ENCODE measurements at regions not wholly inside any gene's neighbourhood (a gene's known extent, or its start where the extent isn't known, plus 50 kb on each side); places are given as distances from the start of the nearest gene placed in this dataset.

DNA sequence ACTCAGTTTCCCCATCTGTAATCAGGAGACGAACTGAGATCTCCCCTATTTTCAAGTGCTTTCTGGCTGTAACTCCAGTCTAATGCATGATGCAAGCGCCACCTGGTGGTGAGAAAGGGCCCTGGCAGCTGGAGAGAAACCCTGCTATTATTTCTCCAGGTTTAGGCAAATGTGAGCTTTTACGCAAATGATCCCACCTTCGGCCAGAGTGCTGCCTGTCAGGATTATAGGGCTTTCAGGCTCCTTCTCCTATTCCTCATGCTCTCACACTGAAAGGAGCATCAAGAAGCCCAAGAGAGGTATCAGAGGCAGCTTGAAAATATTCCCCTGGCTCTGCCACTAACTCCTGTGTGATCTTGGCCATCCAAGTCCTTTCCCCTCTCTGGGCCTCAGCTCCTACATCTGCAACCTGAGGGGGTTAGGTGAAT lies 93.9 kb upstream of the RASGRF1 start:
- no peak overlapping the region for H3K27ac Mint-ChIP-seq
- ATAC-seq (no peak), DNase-seq (peak; percentile 75)
- no peaks in the 10 kb centered on the region for H3K36me3 Mint-ChIP-seq (ENCODE audit: low read depth)
- H3K27me3 Mint-ChIP-seq (ENCODE audit: low read depth), result no peaks in the 10 kb centered on the region
- no peaks in the 10 kb centered on the region for H3K9me3 Mint-ChIP-seq (ENCODE audit: insufficient read depth)
- no peak overlapping the region for H3K4me3 Mint-ChIP-seq
- no peaks in the 10 kb centered on the region for H3K4me1 Mint-ChIP-seq (ENCODE audit: low read depth)
- CTCF ChIA-PET, result interaction anchor here (0.7 to 4.7 kb wide), 39 partner anchors 9 to 433 kb away, joined by 3 to 127 read pairs (median 4); no protein-coding TSS in a partner anchor
- POLR2A ChIA-PET, result interaction anchor here (1.0 kb wide), 1 partner anchor 156 kb away, joined by 4 read pairs; no protein-coding TSS in a partner anchor

DNA sequence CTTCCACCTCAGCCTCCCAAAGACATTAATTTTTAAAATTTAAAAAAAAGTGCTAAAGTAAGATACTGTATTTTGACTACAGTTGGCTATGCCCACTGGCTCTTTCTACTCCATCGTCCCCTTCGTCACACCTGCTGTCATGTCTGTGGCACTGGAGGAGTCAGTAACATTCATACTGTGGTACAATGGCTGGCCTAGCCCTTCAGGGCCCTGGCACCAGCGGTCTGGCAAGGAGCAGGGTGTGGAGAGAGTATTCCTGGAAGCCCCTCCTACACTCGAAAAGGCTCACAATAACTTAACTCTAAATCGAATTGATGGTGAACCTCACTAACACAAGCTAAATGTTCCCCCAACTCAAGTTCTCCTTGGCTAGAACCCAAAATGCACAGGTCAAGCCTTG lies 89.7 kb upstream of the RASGRF1 start:
- ATAC-seq, result no peak

DNA sequence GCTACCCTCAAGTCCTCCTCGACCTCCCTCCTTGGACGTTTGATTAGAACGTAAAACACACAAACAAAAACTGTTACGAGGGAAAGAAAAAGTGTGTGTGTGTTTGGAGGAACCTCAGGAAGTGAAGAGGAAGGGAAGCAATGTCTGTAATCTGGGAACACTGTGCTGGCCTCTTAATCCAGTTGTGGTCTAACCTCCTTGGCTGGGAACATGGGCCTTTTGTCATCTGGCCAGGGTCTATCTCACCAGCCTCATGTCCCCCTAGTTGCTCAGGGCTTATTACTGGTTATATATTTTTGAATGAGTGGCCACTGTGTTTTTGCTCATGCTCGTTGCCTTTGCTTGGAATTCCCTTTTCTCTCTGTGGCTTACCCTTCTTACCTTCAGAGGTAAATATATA lies 89.0 kb upstream of the RASGRF1 start:
- Mint-ChIP-seq H3K27me3 (ENCODE audit: low read depth) (peaks cover 5% of the 10 kb centered on the region), H3K4me3 (no peak overlapping the region)

More for the DNA sequence above, 89.7 kb upstream of the RASGRF1 start:
- H3K27me3 Mint-ChIP-seq (ENCODE audit: low read depth), result peaks cover 2% of the 10 kb centered on the region
- no peaks in the 10 kb centered on the region for H3K4me1 Mint-ChIP-seq (ENCODE audit: low read depth)
- DNase-seq, result no peak
- no peaks in the 10 kb centered on the region for H3K9me3 Mint-ChIP-seq (ENCODE audit: insufficient read depth)
- no peaks in the 10 kb centered on the region for H3K36me3 Mint-ChIP-seq (ENCODE audit: low read depth)
- ChIA-PET CTCF (interaction anchor here (1.0 to 1.2 kb wide), 2 partner anchors 10 to 271 kb away, joined by 3 read pairs; no protein-coding TSS in a partner anchor), POLR2A (no interaction called here)
- no peak overlapping the region for H3K4me3 Mint-ChIP-seq
- no peak overlapping the region for H3K27ac Mint-ChIP-seq

DNA sequence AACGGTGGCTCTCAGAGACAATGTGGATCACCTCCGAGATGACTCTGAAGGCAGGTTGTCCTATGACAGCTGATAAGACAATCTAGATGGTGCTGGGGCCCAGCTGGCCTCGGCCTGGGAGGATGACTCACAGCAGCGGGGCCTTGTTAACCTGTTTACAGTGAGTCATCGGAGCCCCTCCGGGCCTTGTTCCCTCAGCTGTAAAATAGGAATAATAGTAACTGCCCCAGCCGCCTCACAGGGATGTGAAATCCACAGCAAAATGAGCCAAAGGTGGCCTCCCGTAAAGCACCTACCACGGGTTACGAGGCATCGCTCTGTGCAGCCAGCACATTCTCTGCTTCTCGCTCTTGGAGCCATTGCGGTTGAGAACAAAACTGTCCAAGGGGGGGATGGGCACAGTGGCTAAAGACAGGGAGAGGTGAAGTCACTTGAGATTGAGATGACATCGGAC lies 88.6 kb upstream of the RASGRF1 start:
- DNase-seq (no peak), ATAC-seq (no peak)
- CTCF ChIA-PET, result no interaction called here
- no peaks in the 10 kb centered on the region for H3K4me1 Mint-ChIP-seq (ENCODE audit: low read depth)
- no peaks in the 10 kb centered on the region for H3K9me3 Mint-ChIP-seq (ENCODE audit: insufficient read depth)
- H3K36me3 Mint-ChIP-seq (ENCODE audit: low read depth), result no peaks in the 10 kb centered on the region
- H3K27me3 Mint-ChIP-seq (ENCODE audit: low read depth), result peaks cover 5% of the 10 kb centered on the region
- no peak overlapping the region for H3K4me3 Mint-ChIP-seq
- H3K27ac Mint-ChIP-seq, result no peak overlapping the region
- POLR2A ChIA-PET, result no interaction called here

More for the DNA sequence above, 89.0 kb upstream of the RASGRF1 start:
- no peaks in the 10 kb centered on the region for H3K36me3 Mint-ChIP-seq (ENCODE audit: low read depth)
- no peaks in the 10 kb centered on the region for H3K9me3 Mint-ChIP-seq (ENCODE audit: insufficient read depth)
- no peak overlapping the region for H3K27ac Mint-ChIP-seq
- DNase-seq (no peak), ATAC-seq (no peak)
- CTCF ChIA-PET, result no interaction called here
- H3K4me1 Mint-ChIP-seq (ENCODE audit: low read depth), result no peaks in the 10 kb centered on the region
- POLR2A ChIA-PET, result no interaction called here

DNA sequence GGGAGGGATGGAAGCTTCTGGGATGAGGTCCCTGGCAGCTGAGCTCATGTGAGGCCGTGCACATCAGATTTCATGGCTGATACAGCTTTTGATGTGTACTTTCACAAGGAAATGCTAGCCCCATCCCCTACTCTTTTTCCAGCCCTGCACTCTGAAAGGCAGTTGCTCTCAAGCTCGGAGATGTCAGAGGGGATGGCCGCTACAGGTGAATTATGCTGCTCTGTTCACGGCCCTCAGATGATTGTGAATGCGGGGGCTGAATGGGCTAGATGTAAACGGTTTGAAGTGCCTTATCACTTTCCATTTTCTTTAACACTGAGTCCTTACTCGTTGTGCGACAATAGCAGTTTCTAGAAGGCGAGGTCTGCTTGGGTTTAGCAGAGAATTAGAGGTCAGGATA lies 88.0 kb upstream of the RASGRF1 start:
- Mint-ChIP-seq H3K27me3 (ENCODE audit: low read depth) (peaks cover 5% of the 10 kb centered on the region), H3K4me1 (ENCODE audit: low read depth) (no peaks in the 10 kb centered on the region), H3K36me3 (ENCODE audit: low read depth) (no peaks in the 10 kb centered on the region), H3K9me3 (ENCODE audit: insufficient read depth) (no peaks in the 10 kb centered on the region), H3K4me3 (no peak overlapping the region), H3K27ac (no peak overlapping the region)
- ChIA-PET CTCF (no interaction called here), POLR2A (no interaction called here)
- ATAC-seq (no peak), DNase-seq (no peak)

DNA sequence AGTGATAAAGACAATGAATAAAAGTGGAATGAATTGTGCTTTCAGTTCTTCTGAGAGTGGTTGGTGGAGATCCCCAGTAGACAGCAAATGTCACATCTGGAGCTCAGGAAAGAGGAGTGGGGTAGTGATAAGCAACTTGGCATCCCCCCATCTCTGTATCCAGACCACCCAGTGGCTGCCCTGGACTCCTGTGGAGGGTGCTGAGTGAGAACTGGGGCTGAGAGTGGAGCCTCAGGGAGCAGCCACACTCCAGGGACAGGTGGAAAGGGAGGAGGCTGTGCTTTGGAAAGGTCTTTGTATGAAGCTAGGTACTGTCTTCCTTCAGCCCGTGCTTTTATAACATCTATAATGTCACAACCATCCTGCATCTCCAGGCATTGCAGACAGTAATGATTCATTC lies 85.6 kb upstream of the RASGRF1 start:
- POLR2A ChIA-PET, result no interaction called here
- peaks cover 5% of the 10 kb centered on the region for H3K27me3 Mint-ChIP-seq (ENCODE audit: low read depth)

DNA sequence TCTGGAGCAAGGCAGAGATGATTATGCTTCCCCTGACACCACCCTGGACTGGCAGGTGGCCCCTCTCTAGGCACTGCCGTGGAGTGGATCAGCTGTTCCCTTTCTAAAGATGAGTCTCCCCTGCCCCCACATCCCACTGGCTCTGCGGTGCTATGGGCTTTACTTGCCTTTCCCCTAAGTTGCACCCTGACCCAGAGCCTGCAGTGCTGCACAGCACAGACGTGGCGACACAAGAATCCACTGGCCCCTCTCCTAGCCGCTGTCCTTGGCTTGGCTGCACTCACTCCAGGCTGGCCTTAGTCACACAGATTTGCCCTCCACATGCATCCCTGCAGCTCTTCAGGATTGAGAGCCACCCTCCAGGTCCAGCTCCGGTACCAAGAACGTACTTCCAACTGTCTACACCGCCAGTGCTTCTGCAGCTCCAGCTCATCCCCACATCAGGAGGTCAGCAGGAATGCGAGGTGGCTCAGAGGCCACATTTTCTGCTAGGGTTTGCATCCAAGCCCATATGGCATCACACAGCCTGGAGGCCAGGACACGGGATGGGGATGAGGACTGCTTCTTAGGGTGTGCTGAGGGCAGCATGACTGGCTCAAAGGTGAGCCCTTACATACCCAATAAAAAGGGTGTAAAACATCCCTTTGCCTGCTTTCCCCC lies 82.4 kb upstream of the RASGRF1 start:
- H3K36me3 Mint-ChIP-seq (ENCODE audit: low read depth), result no peaks in the 10 kb centered on the region
- H3K4me1 Mint-ChIP-seq (ENCODE audit: low read depth), result no peaks in the 10 kb centered on the region
- H3K4me3 Mint-ChIP-seq, result no peak overlapping the region
- ChIA-PET POLR2A (no interaction called here), CTCF (interaction anchor here (1.0 kb wide), 1 partner anchor 12 kb away, joined by 3 read pairs; no protein-coding TSS in a partner anchor)
- H3K27ac Mint-ChIP-seq, result no peak overlapping the region
- H3K9me3 Mint-ChIP-seq (ENCODE audit: insufficient read depth), result no peaks in the 10 kb centered on the region
- DNase-seq, result no peak
- peaks cover 15% of the 10 kb centered on the region for H3K27me3 Mint-ChIP-seq (ENCODE audit: low read depth)
- no peak for ATAC-seq

More for the DNA sequence above, 85.6 kb upstream of the RASGRF1 start:
- CTCF ChIA-PET, result interaction anchor here (2.5 kb wide), 1 partner anchor 9 kb away, joined by 12 read pairs; no protein-coding TSS in a partner anchor
- ATAC-seq (no peak), DNase-seq (no peak)
- no peaks in the 10 kb centered on the region for H3K36me3 Mint-ChIP-seq (ENCODE audit: low read depth)
- no peak overlapping the region for H3K27ac Mint-ChIP-seq
- H3K4me3 Mint-ChIP-seq, result no peak overlapping the region
- no peaks in the 10 kb centered on the region for H3K4me1 Mint-ChIP-seq (ENCODE audit: low read depth)
- H3K9me3 Mint-ChIP-seq (ENCODE audit: insufficient read depth), result no peaks in the 10 kb centered on the region

DNA sequence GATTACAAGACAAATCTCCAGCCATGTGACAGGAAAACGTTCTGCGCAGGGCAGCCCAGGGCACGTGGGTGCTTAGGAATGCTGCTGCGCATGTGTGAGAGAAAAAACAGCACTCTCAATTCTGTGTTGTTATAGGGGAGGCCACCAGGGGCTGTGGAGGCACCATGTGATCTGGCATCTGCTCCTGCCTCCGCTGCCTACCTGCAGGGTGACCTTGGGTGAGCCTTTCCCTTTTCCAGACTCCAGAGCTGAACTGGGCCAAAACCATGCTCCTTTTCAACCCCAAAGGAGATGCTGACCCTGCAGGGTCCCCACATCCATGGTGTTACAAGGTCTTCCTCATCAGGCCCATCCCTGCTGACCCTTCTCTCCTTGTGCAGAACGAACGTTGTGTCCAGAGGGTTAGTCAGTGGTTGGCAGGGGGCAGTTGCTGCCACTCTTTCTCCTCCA lies 81.5 kb upstream of the RASGRF1 start:
- CTCF ChIA-PET, result interaction anchor here (1.0 kb wide), 1 partner anchor 13 kb away, joined by 3 read pairs; no protein-coding TSS in a partner anchor
- no peaks in the 10 kb centered on the region for H3K36me3 Mint-ChIP-seq (ENCODE audit: low read depth)
- DNase-seq (no peak), ATAC-seq (no peak)
- H3K27me3 Mint-ChIP-seq (ENCODE audit: low read depth), result peaks cover 15% of the 10 kb centered on the region
- H3K4me3 Mint-ChIP-seq, result no peak overlapping the region
- H3K4me1 Mint-ChIP-seq (ENCODE audit: low read depth), result no peaks in the 10 kb centered on the region
- POLR2A ChIA-PET, result no interaction called here
- no peak overlapping the region for H3K27ac Mint-ChIP-seq
- H3K9me3 Mint-ChIP-seq (ENCODE audit: insufficient read depth), result no peaks in the 10 kb centered on the region

DNA sequence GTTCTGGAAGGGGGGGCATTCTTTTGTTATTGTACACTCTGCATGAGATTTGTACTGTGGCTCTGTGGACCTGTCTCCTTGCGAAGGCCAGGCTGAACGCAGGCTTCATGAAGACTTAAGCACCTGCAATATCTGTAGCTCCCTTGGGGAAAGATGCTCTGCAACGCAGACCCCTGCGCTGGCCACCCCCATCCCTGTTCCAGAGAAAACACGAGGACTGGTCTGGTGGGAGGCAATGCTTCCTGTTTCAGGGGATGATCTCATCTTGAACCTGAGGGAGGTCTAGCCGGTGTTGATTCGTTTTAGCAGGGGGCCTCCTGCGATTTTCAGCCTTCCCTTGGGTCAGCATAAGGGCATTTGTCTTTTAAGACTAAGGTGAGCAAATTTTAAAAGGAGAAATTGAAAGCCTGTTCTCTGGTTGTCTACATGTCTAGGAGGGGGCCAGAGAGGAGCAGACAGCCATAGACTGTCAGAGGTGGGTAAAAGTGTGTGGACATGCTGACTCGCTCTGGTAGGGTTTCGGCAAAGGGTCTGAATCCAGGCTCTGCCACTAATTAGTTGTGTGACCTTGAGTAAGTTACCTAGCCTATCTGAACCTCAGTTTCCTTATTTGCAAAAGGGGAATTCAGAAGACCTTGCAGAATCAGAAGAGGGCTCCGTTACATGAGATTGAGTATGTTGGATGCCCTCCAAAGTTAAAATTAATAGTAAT lies 80.9 kb upstream of the RASGRF1 start:
- Mint-ChIP-seq H3K4me1 (ENCODE audit: low read depth) (no peaks in the 10 kb centered on the region), H3K27ac (no peak overlapping the region), H3K36me3 (ENCODE audit: low read depth) (no peaks in the 10 kb centered on the region), H3K4me3 (no peak overlapping the region), H3K27me3 (ENCODE audit: low read depth) (peaks cover 12% of the 10 kb centered on the region), H3K9me3 (ENCODE audit: insufficient read depth) (no peaks in the 10 kb centered on the region)
- no peak for ATAC-seq
- POLR2A ChIA-PET, result no interaction called here
- no peak for DNase-seq
- CTCF ChIA-PET, result no interaction called here

DNA sequence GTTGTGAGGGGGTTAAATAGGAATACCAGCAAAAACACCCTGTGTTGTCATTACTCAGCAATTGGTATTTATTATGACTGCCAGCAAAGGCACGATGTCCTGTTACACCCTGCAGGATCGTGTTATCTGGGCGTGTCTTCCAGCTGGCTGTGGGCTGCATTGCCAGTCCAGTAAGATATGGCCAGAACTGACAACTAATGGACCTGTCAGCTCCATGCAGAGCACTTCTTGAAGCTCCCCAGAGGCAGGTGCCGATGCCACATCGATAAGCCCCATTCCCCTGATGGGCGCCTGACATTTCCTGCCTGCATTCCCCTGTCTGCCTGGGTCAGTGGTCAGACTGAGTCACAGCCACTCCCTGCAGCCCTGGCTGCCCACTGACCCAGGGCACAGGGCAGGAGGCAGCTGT lies 79.7 kb upstream of the RASGRF1 start:
- no peaks in the 10 kb centered on the region for H3K9me3 Mint-ChIP-seq (ENCODE audit: insufficient read depth)
- no peaks in the 10 kb centered on the region for H3K36me3 Mint-ChIP-seq (ENCODE audit: low read depth)
- H3K4me1 Mint-ChIP-seq (ENCODE audit: low read depth), result no peaks in the 10 kb centered on the region
- H3K27me3 Mint-ChIP-seq (ENCODE audit: low read depth), result peaks cover 14% of the 10 kb centered on the region
- CTCF ChIA-PET, result no interaction called here
- H3K27ac Mint-ChIP-seq, result no peak overlapping the region
- DNase-seq (no peak), ATAC-seq (no peak)
- POLR2A ChIA-PET, result no interaction called here
- no peak overlapping the region for H3K4me3 Mint-ChIP-seq

DNA sequence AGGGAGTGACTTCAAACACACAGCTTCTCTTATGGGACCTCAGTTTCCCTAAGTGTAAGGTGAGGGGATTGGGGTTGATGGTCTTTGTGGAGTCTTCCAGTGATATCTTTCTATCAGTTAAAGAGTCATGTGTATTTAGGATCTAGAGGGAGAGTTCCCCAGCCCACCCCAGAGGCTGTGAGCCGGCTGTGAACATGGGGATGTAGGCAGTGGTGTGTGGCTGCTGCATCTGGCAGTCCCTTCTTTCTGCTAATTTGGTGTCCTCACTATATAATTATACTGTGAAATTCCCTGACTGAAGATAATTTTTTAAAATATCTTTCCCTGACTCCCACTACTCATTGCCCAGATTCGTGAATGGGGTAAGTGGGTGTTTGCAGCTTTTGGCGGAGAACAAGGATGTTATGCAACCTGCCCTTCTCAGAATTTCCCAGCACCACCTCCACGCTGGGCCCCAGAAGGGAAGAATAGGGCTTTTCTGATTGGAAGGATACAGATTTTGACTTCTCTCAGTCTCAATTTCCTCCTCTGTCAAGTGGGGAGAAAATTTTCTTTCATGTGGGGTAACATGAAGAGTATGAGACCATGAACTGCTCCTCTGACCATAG lies 79.0 kb upstream of the RASGRF1 start:
- no peaks in the 10 kb centered on the region for H3K4me1 Mint-ChIP-seq (ENCODE audit: low read depth)
- no peak overlapping the region for H3K4me3 Mint-ChIP-seq
- H3K27ac Mint-ChIP-seq, result no peak overlapping the region
- H3K27me3 Mint-ChIP-seq (ENCODE audit: low read depth), result peaks cover 12% of the 10 kb centered on the region
- no peaks in the 10 kb centered on the region for H3K9me3 Mint-ChIP-seq (ENCODE audit: insufficient read depth)
- ChIA-PET CTCF (interaction anchor here (1.7 kb wide), 1 partner anchor 15 kb away, joined by 4 read pairs; no protein-coding TSS in a partner anchor), POLR2A (no interaction called here)
- no peaks in the 10 kb centered on the region for H3K36me3 Mint-ChIP-seq (ENCODE audit: low read depth)
- no peak for ATAC-seq
- no peak for DNase-seq

DNA sequence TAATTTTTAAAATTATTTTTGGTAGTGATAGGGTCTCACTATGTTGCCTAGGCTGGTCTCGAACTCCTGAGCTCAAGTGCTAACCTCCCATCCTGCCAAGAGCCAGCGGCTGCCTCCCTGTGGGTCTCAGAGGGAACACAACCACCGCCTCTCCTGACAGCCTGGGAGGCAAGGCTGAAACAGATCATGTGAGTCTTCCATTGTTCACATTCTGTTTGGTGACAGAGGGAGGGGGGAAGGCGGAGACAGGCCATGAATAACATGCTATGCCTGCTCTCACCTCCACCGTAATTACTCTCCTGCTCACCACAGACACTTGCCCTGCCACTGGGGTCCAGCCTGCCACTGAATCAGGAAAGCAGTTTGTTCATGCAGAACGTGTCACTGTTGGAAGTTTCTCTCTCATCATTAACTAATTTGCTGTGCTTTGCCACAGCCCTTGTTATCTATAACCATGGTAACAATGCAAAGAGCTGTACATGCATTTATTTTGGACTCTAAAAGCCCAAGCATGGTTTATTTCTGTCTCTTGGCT lies 78.4 kb upstream of the RASGRF1 start:
- ATAC-seq, result no peak
- H3K4me3 Mint-ChIP-seq, result no peak overlapping the region
- H3K9me3 Mint-ChIP-seq (ENCODE audit: insufficient read depth), result no peaks in the 10 kb centered on the region
- DNase-seq, result no peak
- H3K36me3 Mint-ChIP-seq (ENCODE audit: low read depth), result no peaks in the 10 kb centered on the region
- peaks cover 12% of the 10 kb centered on the region for H3K27me3 Mint-ChIP-seq (ENCODE audit: low read depth)
- H3K27ac Mint-ChIP-seq, result no peak overlapping the region
- no peaks in the 10 kb centered on the region for H3K4me1 Mint-ChIP-seq (ENCODE audit: low read depth)
- CTCF ChIA-PET, result interaction anchor here (1.7 kb wide), 1 partner anchor 15 kb away, joined by 4 read pairs; no protein-coding TSS in a partner anchor
- POLR2A ChIA-PET, result no interaction called here

Measured in activated CD8-positive, alpha-beta T cell treated with anti-CD3 and anti-CD28 coated beads, Interleukin-2, amount 10 ng/mL, durations not matched to agents 7 days and 5 days (primary cell).